ENCODE measurements at regions not wholly inside any gene's neighbourhood (a gene's known extent, or its start where the extent isn't known, plus 50 kb on each side); places are given as distances from the start of the nearest gene placed in this dataset.
"Not testable (repeated sequence)": the region's sequence is repeated elsewhere in the genome, so short reads cannot be mapped to it uniquely, and the experiment has no call there.

GRCh38 chr17:13865650-13866049 lies 203.7 kb upstream of the COX10 start:
- no peak for DNase-seq (ENCODE audit: low spot score)

- DNase-seq (ENCODE audit: low spot score) = no peak
These were observed 199.9 kb upstream of the COX10 start for GRCh38 chr17:13869331-13869940.

- DNase-seq (ENCODE audit: low spot score) = no peak
These were observed 198.0 kb upstream of the COX10 start for GRCh38 chr17:13871261-13871660.

GRCh38 chr17:13874134-13874533 lies 195.2 kb upstream of the COX10 start:
- no peak for DNase-seq (ENCODE audit: low spot score)

- no peak for DNase-seq (ENCODE audit: low spot score)
These were observed 194.5 kb upstream of the COX10 start for GRCh38 chr17:13874817-13875216.

GRCh38 chr17:13879961-13880466 lies 189.3 kb upstream of the COX10 start:
- no peak for DNase-seq (ENCODE audit: low spot score)

- DNase-seq (ENCODE audit: low spot score) = no peak
These were observed 185.6 kb upstream of the COX10 start for GRCh38 chr17:13883659-13884058.

- DNase-seq (ENCODE audit: low spot score) = no peak
These were observed 185.0 kb upstream of the COX10 start for GRCh38 chr17:13884347-13884746.

GRCh38 chr17:13885550-13885949 lies 183.8 kb upstream of the COX10 start:
- DNase-seq (ENCODE audit: low spot score) = no peak

GRCh38 chr17:13885953-13886889 lies 183.1 kb upstream of the COX10 start:
- peak; percentile 9 for DNase-seq (ENCODE audit: low spot score)

GRCh38 chr17:13888056-13888609 lies 181.2 kb upstream of the COX10 start:
- peak; percentile 25 for DNase-seq (ENCODE audit: low spot score)

- DNase-seq (ENCODE audit: low spot score) = not testable (repeated sequence)
These were observed 160.3 kb upstream of the COX10 start for GRCh38 chr17:13908971-13909370.

GRCh38 chr17:13909901-13910519 lies 159.3 kb upstream of the COX10 start:
- DNase-seq (ENCODE audit: low spot score) = no peak

- peak; percentile 6 for DNase-seq (ENCODE audit: low spot score)
These were observed 151.7 kb upstream of the COX10 start for GRCh38 chr17:13917634-13918033.

GRCh38 chr17:13918247-13918646 lies 151.1 kb upstream of the COX10 start:
- DNase-seq (ENCODE audit: low spot score) = no peak

GRCh38 chr17:13919818-13920217 lies 149.5 kb upstream of the COX10 start:
- no peak for DNase-seq (ENCODE audit: low spot score)

- no peak for DNase-seq (ENCODE audit: low spot score)
These were observed 148.9 kb upstream of the COX10 start for GRCh38 chr17:13920413-13920812.

GRCh38 chr17:13921841-13922776 lies 147.2 kb upstream of the COX10 start:
- DNase-seq (ENCODE audit: low spot score) = no peak

GRCh38 chr17:13922885-13923284 lies 146.4 kb upstream of the COX10 start:
- no peak for DNase-seq (ENCODE audit: low spot score)

- DNase-seq (ENCODE audit: low spot score) = no peak
These were observed 143.7 kb upstream of the COX10 start for GRCh38 chr17:13925579-13925978.

GRCh38 chr17:13931111-13931526 lies 138.2 kb upstream of the COX10 start:
- DNase-seq (ENCODE audit: low spot score) = peak; percentile 46

Data from umbilical cord (tissue), 1 donor.